ENCODE measurements at regions not wholly inside any gene's neighbourhood (a gene's known extent, or its start where the extent isn't known, plus 50 kb on each side); places are given as distances from the start of the nearest gene placed in this dataset.

GRCh38 chr2:239579524-239580198 is 178.8 kb upstream of the HDAC4 start:
- no peak for DNase-seq

DNA sequence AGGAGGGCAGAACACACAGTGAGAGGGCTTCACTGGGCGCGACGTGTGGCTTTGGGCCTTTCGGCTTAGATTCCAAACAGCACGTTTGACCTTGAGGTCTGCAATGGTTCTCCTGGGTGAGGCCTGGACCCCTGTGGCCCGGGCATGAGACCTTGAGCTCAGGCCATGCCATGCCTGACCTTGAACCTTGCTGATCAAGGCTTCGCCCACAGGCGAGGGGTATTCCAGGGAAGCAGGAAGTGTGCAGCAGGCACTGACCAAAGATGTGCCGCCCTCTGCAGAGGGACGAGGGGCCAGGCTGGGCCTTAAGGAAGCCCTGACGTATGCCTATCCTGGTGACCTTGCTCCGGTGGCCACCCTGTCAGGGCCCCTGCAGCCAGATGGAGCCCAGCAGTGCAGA is 178.3 kb upstream of the HDAC4 start:
- no peak for DNase-seq

GRCh38 chr2:239578381-239578780 is 177.6 kb upstream of the HDAC4 start:
- DNase-seq: no peak

GRCh38 chr2:239577935-239578334 is 177.1 kb upstream of the HDAC4 start:
- no peak for DNase-seq

DNA sequence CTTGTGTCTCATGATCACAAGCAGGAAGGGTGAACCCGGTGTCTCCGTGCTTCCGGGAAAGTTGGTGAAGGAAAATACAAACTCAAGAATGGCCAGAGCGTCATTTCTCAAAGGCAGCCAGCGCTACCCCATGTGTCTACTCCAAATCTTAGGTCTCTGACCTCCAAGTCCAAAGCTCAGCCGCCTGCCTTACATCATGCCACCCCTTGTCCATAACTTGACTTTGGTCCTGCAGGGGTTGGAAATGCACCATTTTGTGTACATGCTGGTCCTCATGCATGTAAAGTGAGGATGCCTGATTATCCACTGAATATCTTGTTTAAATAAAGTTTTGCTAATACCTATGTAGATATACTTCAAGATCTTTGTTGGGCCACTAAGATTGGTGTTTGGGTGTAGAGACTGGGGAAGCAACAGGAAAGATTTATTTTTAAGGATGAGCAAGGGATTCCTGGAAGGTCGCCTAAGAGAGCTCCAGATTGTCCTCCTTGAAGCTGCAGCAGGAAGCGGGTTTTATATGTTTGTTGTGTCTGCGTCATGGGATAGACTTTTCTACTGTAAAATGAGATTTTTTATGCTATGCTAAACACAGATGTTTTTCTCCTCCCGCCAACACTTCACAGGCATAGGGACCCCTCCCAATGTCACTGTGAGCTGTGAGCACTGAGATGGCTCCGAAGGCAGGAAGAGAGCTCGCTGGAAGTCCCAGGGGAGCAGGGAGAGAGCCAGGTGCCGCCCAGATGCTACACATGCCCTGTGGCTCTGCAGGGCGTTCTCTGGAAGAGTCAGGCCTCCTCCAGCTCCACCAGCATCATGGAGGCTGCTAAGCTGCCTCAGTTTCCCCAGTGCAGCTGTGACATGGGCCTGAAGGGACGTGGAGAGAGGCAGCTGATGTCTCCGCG is 176.2 kb upstream of the HDAC4 start:
- no peak for DNase-seq

DNA sequence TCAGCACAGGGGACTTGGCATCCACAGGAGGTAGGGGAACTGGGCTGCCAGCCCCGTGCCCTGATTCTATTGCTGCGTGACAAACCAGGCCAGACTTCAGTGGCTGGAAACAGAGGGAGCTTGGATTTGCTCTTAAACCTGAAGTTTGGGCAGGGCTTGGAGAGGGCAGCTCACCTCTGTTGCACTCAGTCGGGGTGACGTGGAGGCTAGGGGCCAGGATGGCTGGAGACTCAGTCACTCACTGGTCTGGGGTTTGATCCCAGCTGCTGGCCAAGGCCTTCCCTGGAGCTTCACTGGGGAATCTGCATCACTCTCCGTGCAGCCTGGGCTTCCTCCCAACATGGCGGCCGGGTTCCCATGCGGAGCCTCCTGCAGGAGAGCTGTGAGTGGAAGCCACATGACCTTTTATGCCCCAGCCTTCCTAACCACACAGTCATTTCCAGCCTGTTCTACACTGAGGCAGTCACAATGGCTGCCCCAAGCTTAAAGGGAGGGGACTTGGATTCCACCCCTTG is 175.2 kb upstream of the HDAC4 start:
- no peak for DNase-seq

- DNase-seq: no peak
Measured at GRCh38 chr2:239574434-239575156, 173.8 kb upstream of the HDAC4 start.

GRCh38 chr2:239574054-239574433 is 173.2 kb upstream of the HDAC4 start:
- DNase-seq: no peak

DNA sequence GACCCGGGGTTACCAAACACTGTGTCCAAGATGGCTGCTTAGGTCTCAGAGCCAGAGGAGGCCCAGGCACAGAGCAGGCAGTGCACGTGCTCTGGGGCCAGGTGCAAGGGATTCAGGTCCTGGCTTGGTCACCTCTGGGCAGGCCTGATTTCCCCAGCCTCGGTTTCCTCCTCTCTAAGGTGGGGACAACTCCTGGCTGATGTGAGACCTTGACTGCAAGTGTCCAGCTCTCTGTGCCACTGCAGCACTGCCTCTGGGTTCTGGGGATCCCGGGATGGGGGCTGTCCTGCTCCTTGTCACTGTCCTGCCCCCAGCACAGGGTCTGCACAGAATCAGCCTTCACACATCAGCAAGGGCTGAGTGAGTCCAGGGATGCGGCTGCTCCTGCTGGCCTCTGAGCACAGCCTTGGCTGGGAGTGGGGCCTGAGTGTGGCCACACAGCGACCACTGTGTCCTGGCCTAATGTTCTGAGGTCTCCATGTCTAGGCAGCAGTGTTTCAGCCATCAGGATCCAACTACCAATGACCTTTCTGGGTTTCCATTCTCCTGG is 170.2 kb upstream of the HDAC4 start:
- no peak for DNase-seq

DNA sequence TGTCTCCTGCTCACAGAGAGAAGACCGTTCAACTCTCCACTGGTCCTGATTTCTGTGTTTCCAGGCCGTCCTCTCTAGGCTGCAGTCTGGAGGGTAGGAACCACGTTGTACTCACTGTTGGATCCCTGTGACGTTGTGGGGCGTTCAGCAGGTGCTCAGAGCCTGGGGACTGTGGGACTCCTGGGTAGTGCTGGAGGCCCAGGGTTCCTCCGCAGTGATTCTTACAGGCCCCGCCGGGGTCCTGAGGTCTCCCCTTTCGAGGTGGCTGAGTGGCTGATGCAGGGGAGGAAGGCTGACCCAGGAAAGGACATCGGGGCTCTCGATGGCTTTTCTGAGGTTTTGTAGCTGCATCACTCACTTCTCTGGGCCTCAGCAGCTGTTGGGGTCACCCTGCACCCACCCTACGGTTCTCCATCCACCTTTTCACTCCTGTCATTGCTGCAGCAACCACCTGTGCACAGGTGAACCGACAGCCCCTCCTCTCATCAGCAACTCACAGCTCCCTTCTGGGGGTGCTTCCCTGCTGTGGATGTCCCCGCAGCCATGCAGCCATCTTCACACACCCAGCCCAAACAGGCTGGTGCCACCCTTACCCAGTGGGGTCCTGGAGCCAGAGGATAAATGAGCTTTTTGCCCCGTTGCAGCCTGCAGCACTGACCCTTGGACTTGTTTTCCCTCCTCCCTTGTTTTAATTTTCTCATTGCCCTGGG is 169.6 kb upstream of the HDAC4 start:
- DNase-seq: no peak

DNA sequence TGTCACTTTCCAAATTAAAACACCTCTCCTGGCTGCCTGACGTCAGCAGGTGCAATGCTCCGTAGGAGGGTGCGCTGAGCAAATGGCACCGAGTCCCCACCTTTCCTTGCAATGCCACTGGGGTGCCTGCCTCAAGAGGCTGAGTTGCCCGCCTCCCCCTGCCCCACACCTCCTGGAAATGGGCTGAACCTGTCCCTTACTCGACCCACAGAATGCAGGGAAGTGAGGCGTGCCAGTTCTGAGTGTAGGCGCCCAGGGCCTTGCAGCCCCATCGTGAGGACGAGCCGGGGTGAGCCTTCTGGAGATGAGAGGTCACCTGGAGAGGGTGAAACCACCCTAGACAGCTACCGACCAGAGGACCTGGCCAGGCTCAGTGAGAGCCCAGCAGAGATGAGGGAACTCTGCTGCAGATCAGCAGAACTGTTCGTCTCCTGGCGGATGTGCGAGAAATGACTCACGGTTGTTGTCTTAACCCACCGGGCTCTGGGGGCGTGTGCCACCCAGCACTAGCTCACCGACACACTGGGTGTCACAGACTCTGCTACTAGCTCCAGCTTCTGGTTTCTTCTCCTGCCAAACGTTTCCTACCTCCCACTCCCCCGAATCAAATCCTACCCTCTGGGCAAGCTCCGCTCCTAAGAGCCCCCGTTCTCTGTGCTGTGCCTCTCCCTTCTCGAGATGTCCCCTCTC is 168.7 kb upstream of the HDAC4 start:
- no peak for DNase-seq

- no peak for DNase-seq
Measured at GRCh38 chr2:239568601-239569000, 167.8 kb upstream of the HDAC4 start.

DNA sequence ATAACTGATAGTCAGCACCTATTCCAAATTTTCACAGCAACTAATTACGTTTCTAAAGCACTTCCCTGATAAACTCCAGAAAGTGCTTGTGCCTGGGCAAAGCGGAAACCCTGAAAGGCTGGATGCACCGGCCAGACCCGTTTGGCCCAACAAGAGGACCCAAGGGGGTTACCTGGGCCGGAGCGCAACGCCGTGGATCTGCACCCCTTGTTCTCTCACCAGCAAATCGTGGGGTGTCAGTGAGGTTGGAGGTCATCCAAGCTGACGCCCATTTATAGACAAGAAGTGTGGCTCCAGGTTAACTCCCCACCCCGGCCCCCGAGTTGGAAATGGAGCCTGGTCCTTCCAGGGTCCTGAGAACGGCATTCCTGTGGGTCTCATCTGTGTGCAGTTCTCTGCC is 167.0 kb upstream of the HDAC4 start:
- DNase-seq: no peak

GRCh38 chr2:239566995-239567568 is 166.3 kb upstream of the HDAC4 start:
- DNase-seq: no peak

GRCh38 chr2:239566162-239566994 is 165.6 kb upstream of the HDAC4 start:
- no peak for DNase-seq

- DNase-seq: no peak
Measured at GRCh38 chr2:239564587-239564986, 163.8 kb upstream of the HDAC4 start.

DNA sequence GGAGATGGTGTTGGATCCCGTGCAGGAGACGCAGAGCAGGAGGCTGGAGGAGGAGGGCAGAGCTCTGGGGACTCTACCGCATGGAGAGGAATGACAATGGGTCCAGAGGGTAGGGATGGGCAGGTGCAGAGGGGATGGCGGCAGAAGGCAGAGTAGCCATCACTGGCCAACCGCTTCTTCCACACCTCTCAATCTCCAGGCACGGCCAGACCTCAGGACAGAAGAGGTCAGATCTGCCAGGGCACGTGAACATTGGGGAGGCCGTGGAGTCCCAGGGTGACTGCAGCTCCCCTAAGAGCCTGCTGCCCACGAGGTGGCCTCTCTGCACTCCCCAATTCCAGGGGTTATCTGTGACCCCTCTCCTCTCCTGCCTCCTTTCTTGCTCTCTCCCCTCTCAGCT is 162.7 kb upstream of the HDAC4 start:
- DNase-seq: no peak

DNA sequence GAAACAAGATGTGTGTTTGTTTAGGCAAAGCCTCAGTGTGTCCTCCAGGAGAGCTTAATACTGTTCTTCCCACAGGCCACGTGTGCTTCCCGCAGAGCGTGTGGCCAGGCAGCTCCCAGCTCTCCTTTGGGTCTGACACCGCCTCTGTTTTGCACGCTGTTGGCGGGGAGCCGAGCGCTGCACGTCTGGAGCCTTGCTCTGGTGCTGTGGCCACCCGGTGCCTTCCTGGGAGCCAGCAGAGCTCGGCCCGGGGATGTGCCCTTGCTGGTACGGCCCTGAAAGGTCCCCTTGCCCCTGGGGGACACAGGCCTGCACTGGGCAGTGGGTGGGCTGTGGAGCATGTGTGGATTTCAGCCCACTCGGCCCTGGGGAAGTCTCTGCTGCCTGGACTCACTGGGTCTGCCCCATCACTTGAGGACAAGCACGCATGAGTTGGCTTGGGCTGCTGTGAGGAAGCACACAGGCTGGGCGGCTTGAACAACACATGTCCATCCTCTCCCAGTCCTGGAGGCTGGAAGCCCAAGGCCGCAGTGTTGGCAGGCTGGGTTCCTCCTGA is 160.7 kb upstream of the HDAC4 start:
- no peak for DNase-seq

GRCh38 chr2:239559417-239560261 is 158.8 kb upstream of the HDAC4 start:
- DNase-seq: no peak

Data from AML-193 (cell line).